Transverse colon (tissue), 4 donors: ENCODE measurements at regions not wholly inside any gene's neighbourhood (a gene's known extent, or its start where the extent isn't known, plus 50 kb on each side); places are given as distances from the start of the nearest gene placed in this dataset.

ENCODE experiments used
- POLR2A ChIP-seq: fragments of 450-650 bp; IDR thresholded peaks from one replicate; pipeline ENCODE4 v1.6.1; 2016; ENCODE audit warnings: antibody characterized with exemption, mild to moderate bottlenecking, moderate library complexity
- POLR2AphosphoS5 ChIP-seq, 3 donors: sonication (generic); formaldehyde crosslinking; IDR thresholded peaks; one replicate each; pipeline ENCODE4 v1.6.1; 2016; ENCODE audit warnings: antibody characterized with exemption in 3 of 3
- TF ChIP-seq, protein P1 (sequence below), 5 experiments: fragments of 200-600 bp in 3 of 5; fragments of 450-650 bp in 2 of 5; sonication (generic) in 3 of 5; IDR thresholded peaks; 1 replicate in 2 of 5; 2 replicates in 3 of 5; pipeline ENCODE4 v1.5.1; 2016 to 2017; ENCODE audit warnings: antibody characterized with exemption in 5 of 5, inconsistent platforms in 3 of 5, mild to moderate bottlenecking in 2 of 5, moderate library complexity in 1 of 5

DNA sequence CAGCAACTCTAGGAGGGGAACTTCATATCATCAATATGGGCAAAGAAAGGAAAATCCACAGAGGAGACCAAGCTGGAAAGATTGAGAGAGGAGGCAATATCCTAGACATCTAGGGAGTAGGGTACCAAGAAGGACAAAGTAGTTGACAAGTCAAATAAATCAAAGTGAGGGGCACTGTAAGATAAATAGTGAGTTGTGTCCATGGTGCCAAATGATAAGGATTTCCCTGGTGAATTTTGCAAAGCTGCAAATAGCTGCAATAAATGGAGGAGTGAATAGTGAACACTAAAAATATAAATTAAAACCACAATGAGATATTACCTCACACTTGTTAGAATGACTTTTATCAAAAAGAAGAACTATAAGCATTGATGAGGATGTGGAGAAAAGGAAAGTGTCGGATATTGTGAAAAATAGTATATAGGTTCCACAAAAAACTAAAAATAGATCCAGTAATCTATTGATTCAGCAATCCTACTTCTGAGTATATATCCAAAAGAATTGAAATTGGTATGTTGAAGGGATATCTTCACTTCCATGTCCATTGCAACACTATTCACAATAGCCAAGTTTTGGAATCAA lies 258.2 kb upstream of the FN1 start:
- TF ChIP-seq, protein P1, sequence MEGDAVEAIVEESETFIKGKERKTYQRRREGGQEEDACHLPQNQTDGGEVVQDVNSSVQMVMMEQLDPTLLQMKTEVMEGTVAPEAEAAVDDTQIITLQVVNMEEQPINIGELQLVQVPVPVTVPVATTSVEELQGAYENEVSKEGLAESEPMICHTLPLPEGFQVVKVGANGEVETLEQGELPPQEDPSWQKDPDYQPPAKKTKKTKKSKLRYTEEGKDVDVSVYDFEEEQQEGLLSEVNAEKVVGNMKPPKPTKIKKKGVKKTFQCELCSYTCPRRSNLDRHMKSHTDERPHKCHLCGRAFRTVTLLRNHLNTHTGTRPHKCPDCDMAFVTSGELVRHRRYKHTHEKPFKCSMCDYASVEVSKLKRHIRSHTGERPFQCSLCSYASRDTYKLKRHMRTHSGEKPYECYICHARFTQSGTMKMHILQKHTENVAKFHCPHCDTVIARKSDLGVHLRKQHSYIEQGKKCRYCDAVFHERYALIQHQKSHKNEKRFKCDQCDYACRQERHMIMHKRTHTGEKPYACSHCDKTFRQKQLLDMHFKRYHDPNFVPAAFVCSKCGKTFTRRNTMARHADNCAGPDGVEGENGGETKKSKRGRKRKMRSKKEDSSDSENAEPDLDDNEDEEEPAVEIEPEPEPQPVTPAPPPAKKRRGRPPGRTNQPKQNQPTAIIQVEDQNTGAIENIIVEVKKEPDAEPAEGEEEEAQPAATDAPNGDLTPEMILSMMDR (IDR thresholded peaks at IDR 0.05): no peak
- TF ChIP-seq POLR2A: no peak
- TF ChIP-seq POLR2AphosphoS5 (IDR thresholded peaks at IDR 0.05): no peak
